AG09319 (cell line): ENCODE measurements at regions not wholly inside any gene's neighbourhood (a gene's known extent, or its start where the extent isn't known, plus 50 kb on each side); places are given as distances from the start of the nearest gene placed in this dataset.

Experiments used
- DNase-seq: peaks from one replicate; pipeline ENCODE4 v3.0.0-alpha.2; 2010; ENCODE audit warnings: low read depth; ENCODE audit errors: extremely low read depth
- TF ChIP-seq, protein P1 (sequence below): IDR thresholded peaks from 2 replicates; pipeline ENCODE4 v1.5.1; 2011; ENCODE audit warnings: low read depth, mild to moderate bottlenecking, inconsistent platforms, low read length, moderate library complexity

DNA sequence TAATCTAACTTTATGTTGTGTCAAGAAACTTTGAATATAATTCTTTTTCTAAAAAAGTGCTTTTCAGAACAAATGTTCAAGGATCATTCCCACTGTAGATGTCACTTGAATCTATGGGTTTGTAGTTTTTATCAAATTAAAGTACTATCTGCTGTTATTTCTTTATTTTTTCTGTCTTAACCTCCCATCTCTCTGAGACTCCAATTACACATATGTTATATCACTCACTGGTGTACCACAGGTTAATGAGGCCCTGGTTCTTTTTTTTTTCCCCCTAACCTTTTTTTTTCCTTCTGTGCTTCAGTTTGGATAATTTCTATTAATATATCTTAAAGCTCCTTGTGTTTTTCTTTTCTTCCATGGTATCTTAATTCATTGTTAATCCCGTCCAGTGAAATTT, 279.9 kb upstream of the RGS6 start:
- TF ChIP-seq, protein P1, sequence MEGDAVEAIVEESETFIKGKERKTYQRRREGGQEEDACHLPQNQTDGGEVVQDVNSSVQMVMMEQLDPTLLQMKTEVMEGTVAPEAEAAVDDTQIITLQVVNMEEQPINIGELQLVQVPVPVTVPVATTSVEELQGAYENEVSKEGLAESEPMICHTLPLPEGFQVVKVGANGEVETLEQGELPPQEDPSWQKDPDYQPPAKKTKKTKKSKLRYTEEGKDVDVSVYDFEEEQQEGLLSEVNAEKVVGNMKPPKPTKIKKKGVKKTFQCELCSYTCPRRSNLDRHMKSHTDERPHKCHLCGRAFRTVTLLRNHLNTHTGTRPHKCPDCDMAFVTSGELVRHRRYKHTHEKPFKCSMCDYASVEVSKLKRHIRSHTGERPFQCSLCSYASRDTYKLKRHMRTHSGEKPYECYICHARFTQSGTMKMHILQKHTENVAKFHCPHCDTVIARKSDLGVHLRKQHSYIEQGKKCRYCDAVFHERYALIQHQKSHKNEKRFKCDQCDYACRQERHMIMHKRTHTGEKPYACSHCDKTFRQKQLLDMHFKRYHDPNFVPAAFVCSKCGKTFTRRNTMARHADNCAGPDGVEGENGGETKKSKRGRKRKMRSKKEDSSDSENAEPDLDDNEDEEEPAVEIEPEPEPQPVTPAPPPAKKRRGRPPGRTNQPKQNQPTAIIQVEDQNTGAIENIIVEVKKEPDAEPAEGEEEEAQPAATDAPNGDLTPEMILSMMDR: no peak
- DNase-seq: no peak

DNA sequence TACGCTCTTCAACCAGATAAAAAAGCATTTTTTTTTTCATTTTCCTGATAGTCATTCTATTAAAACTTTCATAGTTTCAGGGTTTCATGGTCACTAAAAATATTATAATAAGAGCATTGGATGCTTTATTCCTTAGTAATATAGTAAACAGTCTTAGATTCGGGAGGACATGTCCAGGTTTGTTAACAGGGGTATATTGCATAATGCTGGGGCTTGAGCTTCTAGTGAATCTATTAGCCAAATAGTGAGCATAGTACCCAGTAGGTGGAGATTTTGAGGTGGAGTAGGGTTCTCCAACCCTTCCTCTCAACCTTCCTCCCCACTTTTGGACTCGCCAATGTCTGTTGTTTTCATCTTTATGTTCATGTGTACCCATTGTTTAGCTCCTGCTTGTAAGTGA, 277.4 kb upstream of the RGS6 start:
- DNase-seq: no peak
- TF ChIP-seq, protein P1: no peak

DNA sequence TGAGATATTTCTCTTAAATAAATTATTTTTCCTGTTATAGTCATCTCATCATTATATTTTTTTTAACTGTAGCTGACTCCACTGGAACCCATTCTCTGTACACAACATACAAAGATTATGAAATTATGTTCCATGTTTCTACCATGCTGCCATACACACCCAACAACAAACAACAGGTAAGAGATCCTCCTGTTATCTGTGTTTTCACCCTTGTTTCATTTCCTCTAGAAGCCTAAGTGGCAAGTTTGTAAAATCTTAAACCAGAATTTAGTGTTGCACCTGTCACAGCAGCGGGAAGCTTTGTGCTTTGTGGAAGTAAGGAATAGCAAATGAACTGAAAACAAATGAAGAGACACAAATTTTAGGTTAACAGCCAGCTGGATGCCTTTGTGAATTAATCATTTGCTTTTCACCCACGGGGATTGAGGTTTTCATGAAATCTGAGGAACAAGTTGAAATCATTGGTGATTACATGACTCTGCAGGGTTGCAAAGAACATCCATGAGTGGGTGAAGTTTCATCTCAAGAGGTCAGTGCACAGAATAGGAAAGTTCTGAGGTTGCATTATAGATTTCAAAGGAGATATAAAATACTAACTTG, 273.9 kb upstream of the RGS6 start:
- DNase-seq: no peak
- TF ChIP-seq, protein P1: no peak

DNA sequence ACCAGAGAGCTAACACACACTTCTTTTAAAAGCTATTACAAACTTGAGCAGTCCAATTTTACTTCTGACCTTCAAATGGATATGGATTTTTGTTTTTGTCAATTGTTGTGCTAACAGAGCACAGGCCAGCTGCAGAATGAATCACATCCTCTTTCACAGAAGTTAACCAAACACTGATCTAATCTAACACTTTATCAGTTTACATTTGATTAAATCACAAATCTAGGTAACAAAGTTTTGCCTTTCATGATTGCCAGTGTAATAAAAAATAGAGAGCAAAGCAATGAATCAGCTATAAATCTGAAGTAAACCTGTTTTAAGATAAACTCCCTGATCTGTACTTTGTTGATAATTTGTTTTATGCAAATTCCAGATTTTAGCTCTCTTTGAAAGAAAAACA, 273.1 kb upstream of the RGS6 start:
- no peak for DNase-seq

DNA sequence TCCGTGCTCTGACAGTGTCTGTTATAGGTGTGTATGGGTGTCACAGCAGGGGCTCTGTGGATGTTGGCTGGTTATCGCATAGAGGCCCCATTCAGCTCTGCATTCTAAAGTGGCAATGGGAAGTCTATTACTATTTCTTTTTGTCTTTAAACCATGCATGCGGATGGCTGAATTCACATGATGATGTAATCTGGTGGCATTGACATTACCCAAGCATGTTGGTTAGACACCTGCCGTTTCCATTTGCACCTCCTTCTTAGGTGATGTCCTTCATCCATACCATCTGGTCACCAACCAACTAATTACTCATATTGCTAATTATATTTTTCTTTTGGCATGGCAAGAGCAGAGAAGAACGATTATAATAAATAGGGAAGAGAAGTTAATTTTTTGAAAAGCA, 270.8 kb upstream of the RGS6 start:
- TF ChIP-seq, protein P1: no peak
- DNase-seq: no peak

More for the DNA sequence above, 273.1 kb upstream of the RGS6 start:
- TF ChIP-seq, protein P1: no peak

DNA sequence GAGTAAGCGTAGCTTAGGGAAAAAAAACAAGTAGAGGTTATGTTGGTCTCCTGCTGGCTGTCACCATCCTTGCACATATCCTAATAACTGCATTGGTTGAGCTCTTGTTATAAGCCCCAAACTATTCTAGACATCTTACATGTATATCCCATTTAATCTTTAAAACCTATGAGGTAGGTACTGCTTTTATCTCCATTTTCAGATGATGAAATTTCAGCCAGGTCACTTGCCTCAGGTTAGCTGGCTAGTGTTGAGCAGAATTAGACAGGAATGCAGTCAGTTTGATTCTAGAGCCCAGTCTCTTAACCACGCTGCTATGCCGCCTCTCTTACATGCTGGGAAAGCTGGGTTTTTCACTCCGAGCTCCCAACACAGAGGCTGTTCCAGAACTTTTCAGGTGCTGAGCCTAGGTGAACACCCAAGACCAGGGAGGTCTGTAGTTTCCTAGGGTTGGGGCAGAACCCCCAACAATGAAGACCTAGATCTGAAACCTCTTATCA, 269.9 kb upstream of the RGS6 start:
- TF ChIP-seq, protein P1: no peak
- DNase-seq: no peak

DNA sequence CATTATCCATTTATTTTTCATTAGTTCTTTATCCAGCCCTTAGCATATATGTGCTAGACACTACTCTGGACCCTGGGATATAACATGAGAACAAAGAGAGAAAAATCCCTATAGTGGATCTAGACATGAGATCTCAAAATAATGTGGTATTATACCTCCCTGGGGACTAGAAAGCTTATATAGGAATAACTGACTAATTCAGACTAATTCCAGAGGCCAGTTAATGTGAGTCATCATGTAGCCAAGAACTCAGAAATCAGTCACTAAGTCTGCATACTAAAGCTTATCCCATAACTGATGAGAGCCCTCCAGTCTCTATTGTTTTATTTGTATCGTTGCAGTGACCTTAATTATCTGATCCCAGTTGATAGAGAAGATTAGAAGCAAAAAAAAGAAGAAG, 267.1 kb upstream of the RGS6 start:
- DNase-seq: no peak
- TF ChIP-seq, protein P1: no peak
